ENCODE measurements at regions not wholly inside any gene's neighbourhood (a gene's known extent, or its start where the extent isn't known, plus 50 kb on each side); places are given as distances from the start of the nearest gene placed in this dataset.

DNA sequence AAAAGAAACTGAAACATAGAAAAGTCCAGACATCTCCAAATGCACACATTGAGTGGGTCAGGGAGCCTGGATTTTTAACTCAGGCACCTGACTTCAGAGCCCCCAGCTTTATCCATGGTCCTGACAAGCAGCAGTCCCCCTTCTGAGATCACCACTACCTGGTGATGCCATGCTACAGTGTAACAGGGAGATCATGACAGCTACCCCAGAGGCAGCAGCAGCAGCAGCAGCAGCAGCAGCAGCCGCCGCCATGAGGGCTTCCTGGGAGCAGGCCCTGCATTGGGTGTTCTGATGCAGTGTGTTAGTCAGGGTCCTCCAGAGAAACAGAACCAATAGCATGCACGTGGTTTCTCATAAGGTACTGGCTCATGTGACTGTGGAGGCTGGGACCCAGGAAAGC, 198.6 kb upstream of the SALL1 start:
- DNase-seq = no peak

DNA sequence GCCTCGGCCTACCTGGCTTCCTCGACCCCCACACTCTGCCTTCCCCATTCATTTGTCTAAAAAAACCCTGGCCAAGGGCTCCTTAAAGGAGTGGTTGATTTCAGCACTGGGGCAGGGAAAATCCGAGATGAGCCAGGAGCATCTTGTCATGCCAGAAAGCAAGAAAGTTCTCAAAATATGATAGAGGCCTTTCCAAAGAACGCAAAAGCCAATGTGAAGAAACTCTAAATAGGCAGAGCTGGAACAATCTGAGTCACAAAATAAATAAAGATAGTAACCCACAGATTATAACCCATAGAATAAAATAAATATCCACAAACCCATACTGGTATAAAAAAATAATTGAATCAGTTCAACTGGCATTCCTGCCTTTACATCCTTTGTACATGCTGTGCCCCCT, 192.3 kb upstream of the SALL1 start:
- DNase-seq = no peak

DNA sequence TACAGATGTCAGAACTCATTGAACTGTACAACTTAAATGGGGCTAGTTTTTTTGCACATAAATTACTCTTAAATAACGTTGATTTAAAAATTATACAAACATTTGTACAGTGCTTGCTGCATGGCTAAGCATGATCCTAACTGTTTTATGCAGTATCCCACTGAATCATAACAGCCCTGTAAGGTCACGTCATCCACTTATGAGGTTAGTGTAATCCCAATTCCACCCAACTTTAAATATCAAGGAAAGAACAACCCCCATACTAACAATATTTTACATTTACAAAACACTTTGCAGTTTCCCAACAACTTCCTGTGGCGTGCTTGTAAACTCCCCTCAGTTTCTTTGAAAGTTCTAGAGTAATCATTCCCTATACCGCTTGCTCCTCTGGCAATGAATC, 190.1 kb upstream of the SALL1 start:
- no peak for DNase-seq

DNA sequence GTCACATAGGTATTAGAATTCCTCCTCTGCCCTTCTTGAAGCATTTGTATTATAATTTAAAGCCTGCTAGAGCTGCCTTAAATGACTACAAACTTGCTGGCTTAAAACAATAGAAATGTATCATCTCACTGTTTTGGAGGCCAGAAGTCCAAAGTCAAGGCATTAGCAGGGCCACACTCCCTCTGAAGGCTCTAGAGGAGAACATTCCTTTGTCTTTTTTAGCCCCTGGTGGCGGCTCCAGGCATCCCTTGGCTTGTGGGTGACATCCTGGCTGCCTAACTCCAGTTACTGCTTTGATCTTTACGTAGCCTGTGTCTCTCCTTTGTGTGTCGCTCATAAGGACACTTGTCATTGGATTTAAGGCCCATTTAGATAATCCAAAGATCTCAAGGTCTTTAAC, 186.6 kb upstream of the SALL1 start:
- DNase-seq = no peak

DNA sequence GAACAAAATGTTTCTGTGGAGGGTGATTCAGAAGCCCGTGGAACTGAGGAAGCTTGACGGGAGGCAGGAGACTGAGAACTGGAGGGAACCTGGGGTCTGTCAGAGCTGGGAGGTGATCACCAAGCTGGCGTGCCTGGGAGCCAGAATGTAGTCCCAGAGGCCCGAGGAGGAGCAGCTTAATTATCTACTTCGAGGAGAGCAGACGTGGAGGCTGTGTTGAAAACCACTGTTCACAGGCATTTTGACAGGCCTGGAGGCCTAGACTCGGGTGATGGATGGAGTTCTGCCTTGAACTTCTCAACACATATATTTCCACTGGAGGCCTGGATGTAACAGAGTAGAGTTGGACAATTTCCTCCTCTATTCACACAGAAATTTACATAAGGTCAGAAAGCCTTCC, 177.7 kb upstream of the SALL1 start:
- no peak for DNase-seq

DNA sequence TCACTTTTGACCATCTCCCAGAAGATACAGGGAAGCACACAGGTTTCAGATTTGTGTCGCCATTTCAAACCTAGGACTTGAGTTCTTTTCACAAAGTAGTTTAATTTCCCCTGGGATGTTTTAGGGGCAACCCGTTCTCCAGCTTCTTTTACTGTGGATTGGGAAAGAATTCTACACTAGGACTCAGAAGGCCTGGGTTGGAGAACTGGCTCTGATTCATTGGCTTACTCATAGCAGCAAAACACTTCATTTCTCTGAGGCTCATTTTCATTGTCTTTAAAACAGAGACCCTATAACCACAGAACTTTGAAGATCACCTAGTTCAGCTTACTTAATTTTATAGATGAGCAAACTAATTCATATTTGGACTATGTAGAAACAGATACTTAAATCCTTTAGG, 175.9 kb upstream of the SALL1 start:
- DNase-seq = no peak

DNA sequence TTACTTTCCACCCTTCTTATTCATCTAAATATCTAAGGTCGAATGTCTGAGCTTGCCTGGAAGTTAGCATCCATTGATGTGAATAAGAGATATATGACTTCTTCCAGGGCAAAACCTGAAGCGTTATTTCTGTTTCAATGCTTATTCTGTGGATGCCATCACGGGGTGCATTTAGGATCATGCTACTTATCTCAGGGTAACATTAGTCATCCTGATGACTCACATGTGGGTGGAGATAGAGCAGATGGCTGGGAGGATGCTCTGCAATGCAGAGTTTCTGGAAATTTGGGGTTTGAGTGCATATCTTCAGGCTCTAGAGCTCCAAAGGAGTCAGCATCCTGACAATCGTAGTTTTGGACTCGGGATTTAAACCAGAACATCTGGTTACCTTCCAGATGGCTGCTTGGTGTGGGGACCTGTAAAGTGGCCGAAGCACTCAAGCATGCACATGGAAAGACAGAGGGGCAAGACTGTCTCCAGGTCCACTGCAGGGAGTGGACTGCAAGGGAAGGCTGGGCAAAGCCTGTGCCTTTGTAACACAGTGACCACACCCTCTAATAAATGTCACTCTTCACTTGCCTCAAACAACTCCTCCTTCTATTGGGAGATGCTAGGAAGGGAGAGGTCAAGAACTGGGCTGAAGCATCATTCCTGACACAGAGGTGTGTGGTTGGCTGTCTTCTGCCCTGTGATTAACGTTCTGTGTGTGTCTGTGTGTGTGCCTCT, 175.2 kb upstream of the SALL1 start:
- no peak for DNase-seq

DNA sequence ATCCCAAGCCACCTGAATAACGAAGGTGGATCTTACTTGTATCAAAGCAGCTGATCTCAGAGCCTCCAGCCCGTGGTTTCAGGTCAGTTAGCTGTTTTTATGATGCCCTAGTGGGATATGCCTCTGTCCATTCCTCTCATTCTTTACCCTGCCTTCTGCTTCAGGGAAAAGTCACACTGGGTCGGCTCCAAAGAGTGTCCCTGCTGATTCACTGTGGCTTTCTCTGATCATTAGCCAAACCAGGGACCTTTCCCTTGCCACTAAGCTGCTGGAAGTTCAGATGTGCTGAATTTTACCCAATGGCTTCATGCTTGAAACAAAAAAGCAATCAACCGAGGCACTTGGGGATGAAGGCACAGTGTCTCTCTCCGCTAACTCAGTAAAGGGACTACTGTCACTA, 170.2 kb upstream of the SALL1 start:
- DNase-seq = no peak

DNA sequence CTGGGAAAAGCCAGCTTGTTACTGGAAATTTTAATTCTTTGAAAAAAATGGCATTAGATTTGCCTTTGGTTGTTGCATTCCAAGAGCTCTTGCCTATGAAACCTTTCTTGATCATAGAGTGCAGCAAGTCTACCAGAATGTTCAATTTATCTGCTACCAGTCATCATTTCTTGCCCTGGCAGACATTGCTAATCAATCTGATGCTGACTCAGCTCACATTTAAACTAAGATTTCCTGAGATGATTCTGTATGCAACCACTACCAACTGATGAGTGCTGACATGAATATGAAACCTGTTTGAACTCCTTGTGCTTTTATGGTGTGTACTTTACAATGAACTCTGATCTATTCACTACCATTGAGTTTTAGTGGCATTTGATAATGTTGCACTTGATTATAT, 166.5 kb upstream of the SALL1 start:
- DNase-seq = no peak

DNA sequence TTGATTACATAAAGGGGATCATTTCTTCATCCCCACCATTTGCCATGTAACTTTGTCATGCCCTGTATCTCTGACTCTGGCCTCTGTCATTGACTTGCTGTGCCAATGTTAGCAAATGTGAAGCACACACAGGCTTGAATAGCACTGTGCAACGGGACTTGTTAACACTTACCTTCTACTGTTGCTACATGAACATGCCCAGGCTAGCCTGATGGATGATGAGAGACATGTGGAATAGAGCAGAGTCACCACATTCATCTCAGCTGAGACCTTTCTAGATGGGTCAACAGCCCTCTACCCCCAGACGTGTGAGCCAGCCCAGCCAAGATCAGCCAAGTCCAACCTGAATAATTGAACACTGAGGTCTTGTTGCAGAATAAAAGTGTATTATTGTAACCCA, 162.1 kb upstream of the SALL1 start:
- no peak for DNase-seq

DNA sequence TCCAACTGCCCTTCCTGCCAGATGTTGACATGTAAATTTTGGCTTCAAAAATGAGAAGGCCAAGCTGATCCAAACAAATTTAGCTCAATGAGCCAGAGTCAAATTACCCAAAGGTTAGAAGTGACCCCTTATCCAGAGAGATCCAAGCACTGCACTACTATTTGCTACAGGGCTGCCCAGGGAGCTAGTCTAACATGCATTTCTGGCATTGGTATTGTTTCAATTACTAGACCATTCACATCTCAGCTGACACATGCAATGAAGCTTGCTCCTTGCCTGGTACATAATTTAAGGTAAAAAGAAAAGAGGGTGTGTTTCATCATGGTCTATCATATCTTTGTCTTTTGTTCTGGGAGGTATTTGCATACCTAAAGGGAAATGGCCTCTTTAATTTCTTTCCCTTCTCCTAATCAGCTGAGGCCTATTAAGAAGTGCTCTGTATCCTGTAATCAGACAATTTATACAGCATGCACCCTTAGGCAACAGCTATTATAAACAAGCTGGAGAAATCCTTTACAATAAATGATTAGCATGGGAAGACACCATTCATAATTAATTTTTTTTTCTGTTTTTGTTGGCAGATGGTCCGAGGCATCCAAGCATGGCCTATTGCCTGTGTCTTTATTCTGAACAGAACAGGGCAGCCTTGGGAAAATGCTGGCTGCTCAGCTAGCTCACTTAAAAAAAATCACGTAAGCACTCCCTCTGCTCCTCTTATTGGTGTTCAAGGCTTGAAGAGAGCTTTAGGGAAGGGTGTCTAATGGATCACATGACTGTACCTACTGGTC, 161.5 kb upstream of the SALL1 start:
- no peak for DNase-seq

DNA sequence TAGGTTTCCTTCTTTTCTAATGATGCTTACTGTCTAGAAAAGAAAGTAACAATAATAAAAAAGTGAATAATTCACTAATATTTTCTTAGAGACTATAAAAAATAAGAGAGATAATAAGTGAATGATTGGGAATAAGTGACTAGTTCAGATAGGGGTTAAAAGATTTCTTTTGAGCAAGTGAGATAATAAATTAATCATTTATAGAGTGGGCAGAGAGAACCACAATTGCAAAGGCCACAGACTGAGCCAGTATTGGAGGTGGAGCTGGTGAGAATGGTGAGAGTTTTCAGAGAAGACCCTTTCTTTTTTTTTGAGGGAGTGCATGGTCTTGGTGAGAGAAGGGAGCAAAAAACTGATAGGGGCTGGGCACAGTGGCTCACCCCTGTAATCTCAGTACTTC, 159.1 kb upstream of the SALL1 start:
- DNase-seq = no peak

DNA sequence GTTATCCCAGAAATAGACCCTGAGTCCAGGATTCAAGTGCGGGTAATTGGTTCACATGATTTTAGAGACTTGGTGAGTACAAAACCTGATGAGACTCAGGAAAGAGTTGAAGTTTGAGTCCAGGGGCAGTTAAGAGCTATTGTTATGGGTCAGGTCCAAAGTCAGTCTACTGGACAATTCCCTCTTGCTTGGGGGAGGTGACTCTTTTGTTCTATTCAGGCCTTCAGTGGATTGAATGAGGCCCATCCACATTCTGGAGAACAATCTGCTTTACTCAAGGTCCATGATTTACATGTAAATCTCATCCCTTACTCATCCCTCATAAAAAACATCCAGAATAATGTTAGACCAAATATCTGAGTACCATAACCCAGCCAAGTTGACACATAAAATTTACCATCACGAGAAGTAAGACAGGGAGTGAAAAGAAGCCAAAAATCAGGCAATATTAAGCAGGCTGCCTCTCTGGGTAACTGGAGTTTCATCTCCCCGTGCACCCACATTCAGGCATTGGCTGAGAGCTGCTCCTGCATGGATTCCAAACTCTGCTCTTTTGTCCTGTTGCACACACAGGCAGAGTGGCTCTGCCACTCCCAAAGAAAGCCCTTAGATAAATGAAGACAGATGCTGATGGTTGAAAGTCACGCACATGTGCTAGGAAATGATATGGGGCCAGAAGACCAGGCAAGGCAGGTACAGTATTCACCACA, 156.0 kb upstream of the SALL1 start:
- DNase-seq = no peak

DNA sequence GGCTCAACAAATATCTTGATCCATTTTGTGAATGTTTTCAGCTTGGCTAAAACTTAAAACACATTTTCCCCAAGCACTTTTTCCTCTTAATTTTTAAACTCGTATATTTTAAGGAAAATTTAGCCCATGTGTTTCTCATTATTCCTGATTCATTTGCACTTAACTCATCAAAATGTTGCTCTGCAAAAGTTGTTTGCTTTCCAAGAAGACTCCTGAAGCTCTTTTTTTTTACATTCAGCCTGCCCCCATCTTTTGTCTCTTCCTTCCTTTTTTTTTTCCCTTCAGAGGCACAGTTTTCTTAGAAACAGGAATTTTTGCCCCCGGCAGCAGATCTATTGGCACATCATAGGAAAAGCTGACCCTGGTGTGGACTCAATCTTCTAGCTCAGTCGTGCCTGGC, 155.0 kb upstream of the SALL1 start:
- DNase-seq = no peak

DNA sequence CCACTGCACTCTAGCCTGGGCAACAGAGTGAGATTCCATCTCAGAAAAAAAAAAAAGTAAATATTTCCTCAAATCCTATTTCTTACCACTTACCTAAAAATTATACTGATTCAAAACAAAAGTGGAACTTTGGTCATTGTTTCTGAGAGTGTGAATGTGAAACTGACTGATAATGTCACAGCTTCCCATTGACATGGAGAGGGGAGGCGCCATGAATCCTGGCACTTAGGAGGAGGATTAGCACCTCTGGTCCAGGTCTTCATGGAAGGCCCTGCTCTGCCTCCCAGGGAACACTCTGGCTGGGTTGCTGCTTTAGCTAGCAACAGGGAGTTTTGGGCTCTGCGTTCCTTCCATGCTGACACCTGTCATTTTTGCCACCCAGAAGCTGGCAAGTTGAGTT, 154.3 kb upstream of the SALL1 start:
- no peak for DNase-seq

DNA sequence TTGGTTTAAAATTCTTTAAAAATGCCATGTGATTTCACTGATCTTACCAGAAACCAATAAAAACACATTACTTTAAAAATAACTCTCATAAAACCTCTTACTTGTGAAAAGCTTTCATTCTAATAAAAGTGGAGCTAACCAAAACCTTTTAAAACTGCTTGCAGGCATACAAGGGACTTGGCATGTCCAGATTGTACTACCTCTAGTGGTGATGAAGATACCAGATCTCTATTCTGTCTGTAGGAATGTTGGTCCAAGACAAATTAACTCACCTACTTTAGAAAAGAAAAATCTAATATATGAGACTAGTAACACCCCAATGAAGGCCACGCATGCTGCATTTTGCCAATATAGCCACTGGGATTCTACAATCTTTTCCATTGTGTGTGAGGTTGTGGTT, 151.0 kb upstream of the SALL1 start:
- no peak for DNase-seq

DNA sequence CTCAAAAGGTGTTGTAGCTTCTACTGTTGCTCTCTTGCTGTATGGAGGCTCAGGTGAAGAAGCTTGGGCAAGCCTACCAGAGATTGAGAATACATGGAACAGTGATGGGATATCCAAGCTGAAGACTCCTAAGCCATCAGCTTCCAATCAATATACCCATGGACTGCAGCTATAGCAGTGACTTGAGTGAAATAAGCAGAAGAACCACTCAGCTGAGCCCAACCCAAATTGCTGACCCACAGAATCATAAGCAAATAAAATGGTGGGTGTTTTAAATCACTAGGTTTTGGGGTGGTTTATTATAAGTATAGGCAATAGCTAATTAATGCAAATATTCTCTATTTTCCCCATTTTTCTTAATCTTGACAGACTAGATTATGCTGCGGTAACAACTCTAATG, 147.7 kb upstream of the SALL1 start:
- DNase-seq = no peak

DNA sequence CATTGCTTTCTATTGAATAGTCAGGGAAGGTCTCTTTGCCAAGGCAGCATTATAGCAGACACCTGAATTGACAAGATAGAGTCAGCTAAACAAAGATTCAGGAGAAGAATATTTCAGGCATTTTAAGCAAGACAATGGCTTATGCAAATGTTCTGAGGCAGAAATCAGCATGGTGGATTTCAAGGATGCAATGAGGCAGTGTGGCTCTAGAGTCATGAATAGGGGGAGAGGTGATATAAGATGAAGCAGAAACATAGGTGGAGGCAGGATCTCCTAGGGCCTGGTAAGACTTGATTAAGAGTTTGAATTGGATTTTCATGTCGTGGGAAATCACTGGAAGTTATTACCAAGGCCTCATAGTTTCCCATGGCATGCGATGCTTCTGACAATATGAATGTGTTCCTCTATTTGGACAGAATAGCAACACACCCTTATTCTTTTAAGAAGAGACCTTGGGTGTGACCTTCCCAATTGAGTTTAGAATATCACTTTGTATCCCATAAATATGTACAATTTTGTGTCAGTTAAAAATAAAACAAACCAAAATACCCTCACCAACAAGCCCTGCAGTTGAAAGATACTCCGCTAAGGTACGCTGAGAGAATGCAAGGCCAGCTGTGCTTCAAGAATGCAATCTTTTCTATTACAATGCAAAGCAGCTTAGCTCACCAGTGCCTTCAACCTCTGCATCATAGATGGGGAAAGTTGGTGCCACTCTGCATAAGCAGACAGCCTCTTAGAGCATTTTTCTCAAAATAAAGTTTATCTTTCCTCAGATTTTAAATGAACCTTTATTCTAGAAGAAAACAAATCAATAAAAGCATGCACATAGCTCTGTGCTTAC, 139.6 kb upstream of the SALL1 start:
- DNase-seq = no peak

DNA sequence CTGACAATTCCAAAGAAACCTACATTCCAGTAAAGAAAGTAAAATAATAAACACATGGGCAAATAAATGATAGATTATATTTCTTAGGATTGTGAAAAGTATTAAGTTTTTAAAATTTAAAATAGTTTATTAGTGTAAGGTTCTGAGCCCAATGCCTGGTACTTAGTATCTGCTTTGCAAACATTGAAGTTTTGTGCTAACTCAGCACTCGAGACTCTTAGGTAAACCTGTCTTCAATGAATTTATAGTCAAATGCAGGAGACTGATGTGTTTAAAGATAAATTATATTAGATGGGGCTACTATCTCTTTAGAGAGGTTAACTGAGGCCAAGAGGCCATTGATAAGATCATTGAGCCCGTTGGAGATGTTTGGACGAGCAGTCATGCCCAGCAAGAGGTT, 138.3 kb upstream of the SALL1 start:
- no peak for DNase-seq

DNA sequence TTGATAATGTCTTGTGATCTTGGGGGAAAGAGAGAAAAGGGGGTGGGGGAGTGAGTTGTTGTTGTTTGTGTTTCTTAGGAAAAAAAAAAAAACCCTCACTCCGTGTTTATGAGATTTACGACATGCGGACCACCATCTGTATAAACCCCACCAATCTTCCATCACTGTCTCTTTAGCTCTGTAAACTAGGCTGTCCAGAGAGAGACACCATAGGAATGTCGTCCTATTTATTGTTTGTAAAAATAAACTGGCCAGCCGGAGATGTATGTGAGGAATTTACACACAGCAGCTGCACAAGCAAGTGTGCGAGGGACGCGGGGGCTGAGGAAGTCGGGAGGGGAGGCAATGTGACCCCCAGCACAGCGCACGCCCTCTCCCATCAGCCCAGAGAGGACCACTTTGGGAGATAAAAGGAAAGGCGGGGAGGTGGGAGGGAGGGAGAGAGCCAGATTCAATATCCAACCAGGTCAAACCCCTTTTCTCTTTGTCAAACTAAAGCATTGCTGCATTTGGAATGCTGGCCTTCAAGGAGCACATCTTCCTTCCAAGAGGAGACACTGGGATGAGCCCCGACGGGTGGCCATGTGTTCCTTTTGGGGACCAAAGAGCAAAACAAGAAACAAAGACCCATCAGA, 136.2 kb upstream of the SALL1 start:
- no peak for DNase-seq

DNA sequence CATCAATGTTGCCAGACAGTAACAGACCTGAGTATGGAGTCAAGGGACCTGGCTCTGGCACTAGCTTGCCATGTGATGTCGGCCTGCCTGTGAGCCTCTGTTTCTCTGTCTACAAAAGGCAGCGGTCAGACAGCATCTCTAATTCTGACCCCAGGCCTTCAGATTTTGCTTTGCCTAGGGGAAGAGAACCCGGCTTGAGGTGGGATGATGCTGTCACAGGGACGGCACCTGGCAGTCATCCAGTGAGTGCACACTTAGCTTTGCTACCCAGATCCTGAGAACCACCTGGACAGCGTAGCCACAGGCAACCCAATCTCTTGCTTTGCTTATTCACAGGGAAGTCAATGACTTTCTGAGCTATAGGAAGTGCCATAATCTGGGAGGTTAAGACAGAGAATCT, 135.2 kb upstream of the SALL1 start:
- DNase-seq = no peak

DNA sequence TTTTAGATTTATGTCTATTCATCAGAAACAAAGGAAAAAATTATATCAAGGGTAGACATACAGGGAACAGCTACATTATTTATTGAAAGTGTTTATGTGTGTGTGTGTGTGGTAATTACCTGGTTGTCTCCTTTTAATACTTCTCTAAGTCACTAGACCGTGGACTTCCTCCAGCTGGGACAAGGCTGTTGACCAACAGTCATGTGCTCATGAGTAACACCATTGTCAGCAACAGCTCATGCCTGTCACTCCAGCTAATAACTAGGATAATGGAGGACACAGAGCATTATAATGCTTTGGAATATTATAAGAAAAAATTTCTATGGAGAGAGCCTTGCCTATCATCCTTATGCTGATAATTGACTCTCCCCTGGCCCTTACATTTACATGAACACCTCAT, 125.3 kb upstream of the SALL1 start:
- DNase-seq = no peak

DNA sequence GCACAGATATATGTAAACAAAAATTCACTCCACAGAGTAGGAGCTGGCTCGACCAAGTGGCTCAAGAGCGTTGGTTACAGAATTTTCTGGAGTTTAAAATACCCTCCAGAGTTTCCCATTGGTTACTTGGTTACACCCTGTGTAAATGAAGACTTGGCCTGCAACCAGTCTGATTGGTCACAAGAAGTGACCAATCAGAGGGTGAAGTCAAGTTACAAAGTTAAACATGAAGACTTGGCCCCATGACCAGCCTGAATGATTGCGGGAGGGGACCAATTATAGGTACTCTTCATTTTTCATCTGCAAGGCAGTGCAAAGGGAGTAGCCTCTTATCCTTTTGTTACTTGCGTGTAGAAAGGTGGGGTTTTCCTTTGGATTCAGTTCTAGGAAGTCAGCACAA, 121.3 kb upstream of the SALL1 start:
- DNase-seq = no peak

Measured in stimulated activated CD4-positive, alpha-beta T cell treated with anti-CD3 and anti-CD28 coated beads, Interleukin-4, amount 100 ng/mL, for 24 hours (primary cell).